H9 (cell line): ENCODE measurements at regions not wholly inside any gene's neighbourhood (a gene's known extent, or its start where the extent isn't known, plus 50 kb on each side); places are given as distances from the start of the nearest gene placed in this dataset.

Experiments used
- DNase-seq: peaks from one replicate; pipeline ENCODE4 v3.0.0-alpha.2; 2017
- H2AFZ ChIP-seq: one replicate; pipeline ENCODE4 v1.6.1; 2013; ENCODE audit warnings: mild to moderate bottlenecking, low read length, control low read depth, moderate library complexity
- H2AK5ac ChIP-seq: 2 replicates; pipeline ENCODE4 v1.6.1; 2013; ENCODE audit warnings: low read length, control low read depth, mixed read lengths; ENCODE audit not compliant: insufficient read length
- H2BK120ac ChIP-seq: one replicate; pipeline ENCODE4 v1.6.1; 2013; ENCODE audit warnings: low read depth, mild to moderate bottlenecking, low read length, control low read depth, inconsistent platforms; ENCODE audit not compliant: poor library complexity, severe bottlenecking
- H2BK12ac ChIP-seq: 2 replicates; pipeline ENCODE4 v1.6.1; 2013; ENCODE audit warnings: low read length, control low read depth, mixed read lengths, low read depth; ENCODE audit not compliant: insufficient read length
- H2BK15ac ChIP-seq: 2 replicates; pipeline ENCODE4 v1.6.1; 2013; ENCODE audit warnings: low read depth, low read length, control low read depth
- H2BK20ac ChIP-seq: one replicate; pipeline ENCODE4 v1.6.1; 2013; ENCODE audit warnings: low read depth, mild to moderate bottlenecking, low read length, control low read depth, inconsistent platforms; ENCODE audit not compliant: poor library complexity, severe bottlenecking
- H2BK5ac ChIP-seq: 2 replicates; pipeline ENCODE4 v1.6.1; 2013; ENCODE audit warnings: low read length, control low read depth, mixed read lengths; ENCODE audit not compliant: insufficient read length
- H3K14ac ChIP-seq: 2 replicates; pipeline ENCODE4 v1.6.1; 2013; ENCODE audit warnings: low read length, control low read depth; ENCODE audit not compliant: insufficient read depth
- H3K18ac ChIP-seq: 2 replicates; pipeline ENCODE4 v1.6.1; 2013; ENCODE audit warnings: low read depth, mild to moderate bottlenecking, mixed read lengths, low read length, control low read depth; ENCODE audit not compliant: insufficient read length
- H3K23ac ChIP-seq: 2 replicates; pipeline ENCODE4 v1.6.1; 2013; ENCODE audit warnings: low read length, control low read depth, mixed read lengths, low read depth; ENCODE audit not compliant: insufficient read length
- H3K23me2 ChIP-seq: 2 replicates; pipeline ENCODE4 v1.6.1; 2013; ENCODE audit warnings: low read depth, mild to moderate bottlenecking, mixed read lengths, low read length, control low read depth; ENCODE audit not compliant: insufficient read length, poor library complexity, severe bottlenecking
- H3K27ac ChIP-seq: 2 replicates; pipeline ENCODE4 v1.5.1; 2013; ENCODE audit warnings: low read length, control low read depth, mixed read lengths, low read depth; ENCODE audit not compliant: insufficient read length
- H3K27me3 ChIP-seq: 2 replicates; pipeline ENCODE4 v1.6.1; 2013; ENCODE audit warnings: low read length, control low read depth, inconsistent platforms; ENCODE audit not compliant: insufficient read depth
- H3K4ac ChIP-seq: 2 replicates; pipeline ENCODE4 v1.6.1; 2013; ENCODE audit warnings: low read depth, mild to moderate bottlenecking, control low read depth, inconsistent platforms, low read length, moderate library complexity
- H3K4me1 ChIP-seq: 2 replicates; pipeline ENCODE4 v1.6.1; 2013; ENCODE audit warnings: low read length, control low read depth, inconsistent platforms; ENCODE audit not compliant: insufficient read depth
- H3K4me2 ChIP-seq: 2 replicates; pipeline ENCODE4 v1.6.1; 2013; ENCODE audit warnings: low read length, control low read depth, mixed read lengths; ENCODE audit not compliant: insufficient read length, insufficient read depth
- H3K56ac ChIP-seq: 2 replicates; pipeline ENCODE4 v1.6.1; 2013; ENCODE audit warnings: low read depth, mild to moderate bottlenecking, mixed read lengths, low read length, control low read depth; ENCODE audit not compliant: insufficient read length
- H3K79me1 ChIP-seq: 2 replicates; pipeline ENCODE4 v1.6.1; 2013; ENCODE audit warnings: low read depth, mild to moderate bottlenecking, moderate library complexity, low read length, control low read depth, inconsistent platforms; ENCODE audit not compliant: insufficient read depth, poor library complexity, severe bottlenecking
- H3K79me2 ChIP-seq: 2 replicates; pipeline ENCODE4 v1.6.1; 2013; ENCODE audit warnings: low read length, control low read depth, inconsistent platforms; ENCODE audit not compliant: insufficient read depth
- H3K9ac ChIP-seq: 2 replicates; pipeline ENCODE4 v1.6.1; 2013; ENCODE audit warnings: low read length, control low read depth, mixed read lengths; ENCODE audit not compliant: insufficient read length; ENCODE audit errors: extremely low read depth
- H3K9me3 ChIP-seq: one replicate; pipeline ENCODE4 v1.6.1; 2013; ENCODE audit warnings: low read depth, low read length, inconsistent platforms; ENCODE audit not compliant: control insufficient read depth
- H3T11ph ChIP-seq: one replicate; pipeline ENCODE4 v1.6.1; 2013; ENCODE audit warnings: mild to moderate bottlenecking, low read length, control low read depth, inconsistent platforms
- H4K20me1 ChIP-seq: one replicate; pipeline ENCODE4 v1.6.1; 2013; ENCODE audit not compliant: control insufficient read depth, insufficient read length, insufficient read depth
- H4K5ac ChIP-seq: 2 replicates; pipeline ENCODE4 v1.6.1; 2013; ENCODE audit warnings: low read depth, mild to moderate bottlenecking, mixed read lengths, low read length, control low read depth; ENCODE audit not compliant: insufficient read length
- H4K8ac ChIP-seq: replicated peaks from 2 replicates; pipeline ENCODE4 v1.6.1; 2013; ENCODE audit warnings: low read length, control low read depth, mixed read lengths, low read depth; ENCODE audit not compliant: insufficient read length
- H4K91ac ChIP-seq: 2 replicates; pipeline ENCODE4 v1.6.1; 2013; ENCODE audit warnings: low read depth, mild to moderate bottlenecking, moderate library complexity, mixed read lengths, low read length, control low read depth; ENCODE audit not compliant: insufficient read length
- H3K27ac Mint-ChIP-seq, 3 experiments: 2 replicates in 2 of 3; 3 replicates in 1 of 3; pipeline ENCODE4 v1.8.0; 2020 to 2021; ENCODE audit warnings: mixed read lengths in 3 of 3, mild to moderate bottlenecking in 1 of 3, moderate library complexity in 1 of 3
- H3K27me3 Mint-ChIP-seq: 2 replicates; pipeline ENCODE4 v1.8.0; 2021; ENCODE audit warnings: low read depth, mild to moderate bottlenecking, moderate library complexity, mixed read lengths
- H3K36me3 Mint-ChIP-seq, 3 experiments: 2 replicates in 2 of 3; 3 replicates in 1 of 3; pipeline ENCODE4 v1.8.0; 2020 to 2021; ENCODE audit warnings: low read depth in 3 of 3, mixed read lengths in 3 of 3; ENCODE audit not compliant: insufficient read depth in 1 of 3
- H3K4me1 Mint-ChIP-seq, 2 experiments: 2 replicates each; pipeline ENCODE4 v1.8.0; 2020; ENCODE audit warnings: mixed read lengths in 2 of 2
- H3K4me3 Mint-ChIP-seq, 2 experiments: 2 replicates in 1 of 2; 3 replicates in 1 of 2; pipeline ENCODE4 v1.8.0; 2020 to 2021; ENCODE audit warnings: mild to moderate bottlenecking in 2 of 2, mixed read lengths in 2 of 2, moderate library complexity in 1 of 2
- H3K9me3 Mint-ChIP-seq, 2 experiments: 2 replicates in 1 of 2; 3 replicates in 1 of 2; pipeline ENCODE4 v1.8.0; 2020; ENCODE audit warnings: mild to moderate bottlenecking in 2 of 2, mixed read lengths in 2 of 2, moderate library complexity in 1 of 2
- CTCF ChIP-seq: fragments of 200-600 bp; sonication (generic); conservative IDR thresholded peaks from 3 replicates; pipeline ENCODE4 v1.8.0; 2021; ENCODE audit warnings: antibody characterized with exemption, mild to moderate bottlenecking
- WGBS: extraction: QIAGEN DNeasy Blood & Tissue Kit; methylation state at CpG from one replicate; pipeline ENCODE4 v1.1.7; 2013; ENCODE audit warnings: missing lambda C conversion rate, low lambda C conversion rate, mixed read lengths; ENCODE audit not compliant: insufficient read length; ENCODE audit errors: extremely low coverage; 5-methylcytosine and 5-hydroxymethylcytosine counted together

DNA sequence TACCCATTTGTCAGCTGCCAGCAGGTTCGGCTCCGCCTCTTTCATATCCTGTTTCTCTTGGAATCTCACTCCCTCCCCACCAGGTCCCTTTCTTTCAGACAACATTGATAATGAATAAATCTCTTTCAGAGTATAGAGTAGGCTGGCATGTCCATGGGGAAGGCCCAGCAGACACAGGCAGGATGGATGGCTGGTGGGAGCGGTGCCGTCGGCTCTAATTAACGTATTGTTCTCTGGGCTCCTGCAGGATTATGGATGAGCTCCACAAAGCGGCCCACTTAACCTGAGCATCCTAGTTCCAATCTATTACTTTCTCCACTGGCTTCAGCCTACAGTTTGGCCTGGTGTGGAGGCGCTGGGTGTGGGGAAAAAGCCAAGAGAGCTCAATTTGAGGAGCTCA lies 588.0 kb downstream of the BUD13 start:
- Histone ChIP-seq H3K79me1 (no peaks in the 10 kb centered on the region), H4K91ac (no peak overlapping the region), H2BK120ac (no peak overlapping the region), H2BK20ac (no peak overlapping the region), H3K56ac (no peak overlapping the region), H4K20me1 (no peaks in the 10 kb centered on the region), H3K4me2 (no peak overlapping the region), H4K5ac (no peak overlapping the region), H3K14ac (no peak overlapping the region), H3K4me1 (no peaks in the 10 kb centered on the region), H2AK5ac (no peak overlapping the region), H3K4ac (no peak overlapping the region), H2BK5ac (no peak overlapping the region), H3K18ac (no peak overlapping the region), H3K27me3 (no peaks in the 10 kb centered on the region; the same call in 1 of the 2 replicates), H3K9me3 (no peaks in the 10 kb centered on the region), H3T11ph (no peak overlapping the region), H4K8ac (no peak overlapping the region), H2BK12ac (no peak overlapping the region), H3K23ac (no peak overlapping the region), H2AFZ (no peak overlapping the region), H3K27ac (no peak overlapping the region), H3K79me2 (no peaks in the 10 kb centered on the region), H3K9ac (no peak overlapping the region), H2BK15ac (no peak overlapping the region), H3K23me2 (no peaks in the 10 kb centered on the region)
- H3K4me1 Mint-ChIP-seq: peaks cover 12 to 34% of the 10 kb centered on the region in 2 experiments
- no peaks in the 10 kb centered on the region for H3K36me3 Mint-ChIP-seq
- no CpG with 5 or more reads among the region's 8 CpGs for WGBS
- DNase-seq: no peak
- H3K9me3 Mint-ChIP-seq: no peaks in the 10 kb centered on the region
- no peak for TF ChIP-seq CTCF
- no peak overlapping the region for H3K27ac Mint-ChIP-seq
- H3K4me3 Mint-ChIP-seq: no peak overlapping the region
- no peaks in the 10 kb centered on the region; the same call in 1 of the 2 replicates for H3K27me3 Mint-ChIP-seq
